Stomach smooth muscle (tissue), 2 donors: ENCODE measurements at regions not wholly inside any gene's neighbourhood (a gene's known extent, or its start where the extent isn't known, plus 50 kb on each side); places are given as distances from the start of the nearest gene placed in this dataset.

ENCODE experiments used
- H3K27ac ChIP-seq: one replicate; pipeline ENCODE4 v1.7.0; 2013; ENCODE audit warnings: mild to moderate bottlenecking, low read length, inconsistent platforms
- H3K27me3 ChIP-seq, 2 donors: one replicate each; pipeline ENCODE4 v1.7.0; 2013; ENCODE audit warnings: low read length in 2 of 2; ENCODE audit not compliant: insufficient read depth in 2 of 2, control insufficient read depth in 1 of 2
- H3K36me3 ChIP-seq, 2 donors: one replicate each; pipeline ENCODE4 v1.7.0; 2013; ENCODE audit warnings: low read length in 2 of 2; ENCODE audit not compliant: control insufficient read depth in 2 of 2, insufficient read depth in 2 of 2
- H3K4me1 ChIP-seq: one replicate; pipeline ENCODE4 v1.7.0; 2013; ENCODE audit warnings: low read length; ENCODE audit not compliant: control insufficient read depth, insufficient read depth
- H3K4me3 ChIP-seq, 2 donors: one replicate each; pipeline ENCODE4 v1.7.0; 2013; ENCODE audit warnings: low read length in 2 of 2
- H3K9ac ChIP-seq, 2 donors: one replicate each; pipeline ENCODE4 v1.7.0; 2013; ENCODE audit warnings: low read length in 2 of 2, mild to moderate bottlenecking in 1 of 2
- H3K9me3 ChIP-seq, 2 donors: one replicate each; pipeline ENCODE4 v1.7.0; 2013; ENCODE audit warnings: low read length in 2 of 2; ENCODE audit not compliant: control insufficient read depth in 2 of 2
- donor health status: healthy.
- donor health status: Pancreatic carcinoma.

DNA sequence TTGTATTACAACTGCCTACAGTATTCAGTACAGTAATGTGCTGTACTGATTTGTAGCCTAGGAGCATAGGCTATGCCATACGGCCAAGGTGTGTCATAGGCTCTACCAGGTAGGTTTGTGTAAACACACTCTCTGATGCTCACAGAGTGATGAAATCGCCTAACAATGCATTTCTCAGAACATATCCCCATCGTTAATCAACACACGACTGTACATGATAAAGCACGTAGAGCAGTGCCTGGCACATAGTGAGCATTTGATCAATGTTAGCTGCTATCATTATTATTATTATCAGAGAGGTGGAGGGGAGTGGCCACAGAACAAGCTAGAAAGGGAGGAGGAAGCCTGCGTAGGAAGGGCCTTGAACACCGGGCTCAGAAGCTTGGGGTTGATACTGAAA, 81.1 kb upstream of the LHX1 start:
- H3K27me3 ChIP-seq, result peaks cover 5 to 11% of the 10 kb centered on the region in 2 donors
- no peak overlapping the region for H3K4me3 ChIP-seq
- H3K36me3 ChIP-seq, result no peaks in the 10 kb centered on the region
- peaks cover 2 to 5% of the 10 kb centered on the region in 2 donors for H3K9me3 ChIP-seq
- no peaks in the 10 kb centered on the region for H3K4me1 ChIP-seq
- H3K27ac ChIP-seq, result no peak overlapping the region
- H3K9ac ChIP-seq, result no peak overlapping the region

DNA sequence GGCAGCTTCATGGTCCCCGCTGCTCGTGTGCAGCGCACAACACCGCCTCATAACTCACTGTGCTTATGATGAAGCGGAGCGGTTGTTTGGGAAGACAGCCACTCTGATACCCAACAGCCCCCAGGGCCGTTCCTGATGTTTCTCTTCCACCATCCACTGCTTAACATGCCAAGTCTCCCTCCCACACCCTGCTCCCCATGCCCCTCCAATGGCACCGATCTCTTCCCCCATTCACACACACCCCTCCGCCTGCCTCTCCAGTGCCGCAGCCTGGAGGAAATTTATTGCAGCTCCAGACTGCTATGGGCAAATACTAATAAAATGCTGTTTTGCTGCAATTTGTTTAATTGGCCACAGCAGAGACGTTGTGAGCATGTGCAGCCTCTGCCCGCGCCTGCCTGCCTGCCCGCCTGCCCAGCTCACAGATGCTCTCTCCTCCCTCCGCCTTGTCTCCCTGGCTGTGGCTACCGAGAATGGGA, 80.3 kb upstream of the LHX1 start:
- Histone ChIP-seq H3K36me3 (no peaks in the 10 kb centered on the region), H3K9ac (no peak overlapping the region), H3K4me3 (no peak overlapping the region), H3K4me1 (no peaks in the 10 kb centered on the region), H3K27me3 (peaks cover 5 to 8% of the 10 kb centered on the region in 2 donors), H3K9me3 (peaks cover 2 to 5% of the 10 kb centered on the region in 2 donors), H3K27ac (no peak overlapping the region)

DNA sequence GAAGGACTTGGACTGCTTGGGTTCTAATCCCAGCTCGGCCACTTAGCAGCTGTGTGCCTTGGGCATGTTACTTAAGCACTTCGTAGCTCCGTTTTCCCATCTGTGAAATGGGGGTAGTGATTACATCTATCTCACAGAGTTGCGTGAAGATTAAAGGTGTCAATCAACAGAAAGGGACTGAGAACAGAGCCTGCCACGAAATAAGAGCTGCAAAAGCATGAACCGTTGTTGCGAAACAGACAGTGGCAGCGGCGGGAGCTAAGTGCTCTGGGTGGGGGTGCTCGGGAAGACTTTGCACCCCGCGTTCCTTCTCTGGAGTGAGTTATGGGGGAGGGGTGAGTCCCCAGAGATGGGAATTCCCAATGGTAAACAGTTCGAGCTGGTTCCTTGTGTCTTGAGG, 79.6 kb upstream of the LHX1 start:
- Histone ChIP-seq H3K4me1 (no peaks in the 10 kb centered on the region), H3K36me3 (no peaks in the 10 kb centered on the region), H3K9ac (no peak overlapping the region), H3K27ac (no peak overlapping the region), H3K27me3 (peaks cover 5 to 8% of the 10 kb centered on the region in 2 donors), H3K4me3 (no peak overlapping the region), H3K9me3 (peaks cover 2 to 5% of the 10 kb centered on the region in 2 donors)

DNA sequence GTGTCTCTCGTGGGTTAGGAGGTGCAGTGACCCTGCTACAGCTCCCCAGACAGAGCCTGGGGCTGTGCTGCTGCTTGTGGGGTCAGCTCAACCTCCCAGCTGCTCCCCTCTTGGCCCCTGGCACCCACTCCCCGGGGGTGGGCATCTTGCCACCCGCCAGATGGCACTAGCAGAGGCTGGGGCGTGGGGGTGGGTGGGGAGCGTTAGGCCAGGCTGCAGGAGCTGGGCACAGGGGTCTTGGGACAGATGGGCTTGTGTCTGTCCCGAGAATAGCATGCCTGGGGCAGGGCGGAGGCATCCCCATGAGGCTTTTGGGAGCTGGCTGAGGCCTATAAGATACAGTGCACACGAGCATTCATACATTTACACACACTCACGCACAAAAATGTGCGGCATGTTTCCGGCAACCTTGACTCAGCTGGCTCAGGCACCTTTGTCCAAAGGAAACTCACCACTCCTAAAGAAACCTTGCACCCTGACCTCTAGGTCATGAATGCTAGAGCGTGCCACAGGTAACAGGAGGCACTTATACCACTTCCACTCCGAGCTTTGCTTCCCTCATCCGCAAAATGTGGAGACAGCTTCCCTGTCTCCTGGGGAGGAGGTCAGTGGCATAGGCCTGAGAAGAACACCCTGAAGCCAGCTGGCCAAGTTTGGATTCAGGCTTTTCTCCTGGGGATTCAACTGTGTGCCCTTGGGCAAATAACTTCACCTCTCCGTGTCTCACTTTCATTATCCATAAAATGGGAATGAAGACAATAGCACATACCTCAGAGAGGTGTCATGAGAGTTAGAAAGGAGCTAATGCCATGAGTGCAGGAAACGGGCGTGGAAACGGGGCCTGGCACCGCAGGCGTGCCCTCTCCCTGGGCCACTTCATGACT, 78.9 kb upstream of the LHX1 start:
- Histone ChIP-seq H3K9me3 (peaks cover 2 to 5% of the 10 kb centered on the region in 2 donors), H3K27ac (no peak overlapping the region), H3K27me3 (peaks cover 5 to 8% of the 10 kb centered on the region in 2 donors), H3K4me3 (no peak overlapping the region), H3K4me1 (no peaks in the 10 kb centered on the region), H3K36me3 (no peaks in the 10 kb centered on the region), H3K9ac (no peak overlapping the region)

DNA sequence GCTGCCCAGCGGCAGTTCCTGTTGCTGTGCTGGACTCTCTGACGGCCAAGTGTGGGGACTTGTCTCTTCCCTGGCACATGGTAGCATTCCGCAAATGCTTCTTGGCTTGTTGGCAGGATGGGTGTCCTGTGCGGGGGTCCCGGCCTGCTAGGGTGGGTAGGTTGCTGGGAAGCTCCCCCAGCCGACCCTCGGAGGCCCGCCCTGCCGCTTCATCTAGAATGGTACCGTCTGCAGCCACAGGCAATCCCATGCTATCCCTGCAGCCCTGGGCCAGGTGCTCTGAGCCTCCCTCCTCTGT, 78.3 kb upstream of the LHX1 start:
- peaks cover 2 to 5% of the 10 kb centered on the region in 2 donors for H3K9me3 ChIP-seq
- H3K36me3 ChIP-seq, result no peaks in the 10 kb centered on the region
- no peak overlapping the region for H3K9ac ChIP-seq
- no peak overlapping the region for H3K27ac ChIP-seq
- H3K4me1 ChIP-seq, result no peaks in the 10 kb centered on the region
- H3K4me3 ChIP-seq, result no peak overlapping the region
- H3K27me3 ChIP-seq, result peaks cover 5 to 8% of the 10 kb centered on the region in 2 donors

DNA sequence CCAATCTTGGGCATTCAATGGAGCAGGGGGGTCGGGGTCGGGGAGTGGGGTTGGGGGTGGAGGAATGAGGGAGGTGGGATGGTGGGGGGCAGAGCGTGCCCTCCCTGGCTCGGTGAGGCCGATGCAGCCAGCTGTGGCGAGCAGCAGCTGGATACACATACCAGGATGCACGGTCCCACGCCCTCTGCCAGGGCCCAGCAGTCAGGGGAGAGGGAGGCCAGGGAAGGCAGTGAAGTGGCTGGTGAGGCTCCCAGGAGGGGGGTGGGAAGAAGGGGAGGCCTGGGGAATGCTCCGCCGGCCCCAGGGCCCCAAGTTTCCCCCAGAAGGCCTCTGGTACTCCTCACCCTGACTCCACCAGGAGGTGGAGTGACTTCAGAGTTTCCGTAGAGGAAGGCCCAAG, 77.6 kb upstream of the LHX1 start:
- peaks cover 2 to 5% of the 10 kb centered on the region in 2 donors for H3K9me3 ChIP-seq
- no peaks in the 10 kb centered on the region for H3K36me3 ChIP-seq
- H3K4me3 ChIP-seq, result no peak overlapping the region
- H3K4me1 ChIP-seq, result no peaks in the 10 kb centered on the region
- no peak overlapping the region for H3K27ac ChIP-seq
- H3K9ac ChIP-seq, result no peak overlapping the region
- peaks cover 7 to 8% of the 10 kb centered on the region in 2 donors for H3K27me3 ChIP-seq

DNA sequence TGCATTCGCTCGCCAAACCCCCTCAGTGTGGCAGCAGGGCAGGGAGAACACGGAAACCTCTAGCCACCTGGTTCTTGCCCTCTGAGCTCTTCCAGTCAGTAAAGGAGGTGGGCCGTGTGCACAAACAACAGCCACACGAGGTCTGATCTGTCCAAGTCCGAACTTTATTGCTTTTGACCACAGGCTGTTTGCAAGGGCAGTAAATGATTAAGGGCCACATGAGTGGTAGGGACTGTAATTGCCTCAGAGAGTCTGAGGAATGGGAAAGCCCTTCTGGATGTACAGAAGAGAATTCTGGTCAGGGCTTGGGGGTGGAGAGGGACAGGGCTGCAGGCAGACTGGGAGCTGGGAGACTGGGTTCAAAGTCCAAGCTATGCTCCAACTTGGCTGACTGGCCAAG, 75.7 kb upstream of the LHX1 start:
- Histone ChIP-seq H3K27me3 (peaks cover 3 to 4% of the 10 kb centered on the region in 2 donors), H3K9ac (no peak overlapping the region), H3K9me3 (no peaks in the 10 kb centered on the region), H3K36me3 (no peaks in the 10 kb centered on the region), H3K4me3 (no peak overlapping the region), H3K27ac (no peak overlapping the region), H3K4me1 (no peaks in the 10 kb centered on the region)

DNA sequence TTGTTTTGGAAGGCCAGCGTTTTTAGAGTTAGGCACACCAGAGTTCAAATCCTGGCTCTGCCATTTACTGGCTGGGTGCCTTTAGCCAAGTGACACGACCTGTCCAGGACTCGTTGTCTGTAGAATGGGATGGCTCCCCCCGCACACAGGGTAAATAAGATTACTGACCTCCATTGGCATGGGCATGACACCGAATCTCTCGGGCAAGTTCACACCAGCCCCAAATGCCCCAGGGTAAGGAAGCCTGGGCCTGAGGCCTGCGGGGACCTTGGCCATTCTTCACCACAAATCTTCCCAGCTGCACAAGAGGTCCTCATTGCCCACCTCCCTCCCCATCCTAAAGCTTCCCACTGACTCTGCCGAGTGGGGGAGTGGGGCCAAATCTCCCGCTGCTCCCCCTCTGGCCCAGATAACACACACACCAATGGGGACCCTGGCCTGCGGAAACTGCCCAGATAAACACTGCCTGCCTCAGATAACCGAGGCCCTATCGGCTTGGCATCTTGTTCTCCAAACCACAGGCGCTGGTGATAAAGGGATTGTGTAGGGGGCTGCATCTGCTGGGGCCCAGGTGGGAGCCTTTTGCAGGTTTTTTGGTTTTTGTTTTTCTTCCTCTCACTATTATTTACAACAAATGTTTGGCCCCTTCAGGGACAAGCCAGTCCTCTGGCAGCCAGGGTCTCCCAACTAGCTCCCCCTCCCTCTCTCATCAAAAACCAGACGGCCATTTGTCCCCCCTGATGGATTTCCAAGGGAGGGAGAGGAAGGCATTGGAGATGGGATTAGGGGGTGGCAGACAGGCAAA, 75.0 kb upstream of the LHX1 start:
- no peak overlapping the region for H3K27ac ChIP-seq
- H3K9ac ChIP-seq, result no peak overlapping the region
- H3K4me3 ChIP-seq, result no peak overlapping the region
- peaks cover 3 to 4% of the 10 kb centered on the region in 2 donors for H3K27me3 ChIP-seq
- H3K4me1 ChIP-seq, result no peaks in the 10 kb centered on the region
- H3K9me3 ChIP-seq, result no peaks in the 10 kb centered on the region
- no peaks in the 10 kb centered on the region for H3K36me3 ChIP-seq

DNA sequence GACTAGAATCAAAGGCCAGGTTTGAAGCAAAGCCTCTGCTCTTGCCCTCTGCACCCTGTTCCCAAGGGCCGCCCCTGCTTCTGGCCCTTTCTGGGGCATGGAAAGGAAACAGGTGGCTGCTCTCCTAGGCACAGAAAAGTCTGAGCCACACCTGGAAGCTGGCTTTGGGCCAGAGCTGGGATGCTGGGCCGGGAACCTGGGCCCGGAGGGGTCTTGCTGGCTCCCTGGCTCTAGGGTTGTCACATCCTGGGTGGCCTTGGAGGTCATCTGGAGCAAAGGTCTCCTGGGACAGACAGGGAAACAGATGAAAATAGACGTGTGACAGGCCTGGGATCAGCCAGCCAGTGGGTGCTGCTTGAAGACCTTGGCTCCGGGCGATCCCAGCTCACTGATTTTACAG, 74.1 kb upstream of the LHX1 start:
- Histone ChIP-seq H3K9me3 (no peaks in the 10 kb centered on the region), H3K4me3 (no peak overlapping the region), H3K9ac (no peak overlapping the region), H3K27me3 (peaks cover 3 to 4% of the 10 kb centered on the region in 2 donors), H3K27ac (no peak overlapping the region), H3K36me3 (no peaks in the 10 kb centered on the region), H3K4me1 (no peaks in the 10 kb centered on the region)

DNA sequence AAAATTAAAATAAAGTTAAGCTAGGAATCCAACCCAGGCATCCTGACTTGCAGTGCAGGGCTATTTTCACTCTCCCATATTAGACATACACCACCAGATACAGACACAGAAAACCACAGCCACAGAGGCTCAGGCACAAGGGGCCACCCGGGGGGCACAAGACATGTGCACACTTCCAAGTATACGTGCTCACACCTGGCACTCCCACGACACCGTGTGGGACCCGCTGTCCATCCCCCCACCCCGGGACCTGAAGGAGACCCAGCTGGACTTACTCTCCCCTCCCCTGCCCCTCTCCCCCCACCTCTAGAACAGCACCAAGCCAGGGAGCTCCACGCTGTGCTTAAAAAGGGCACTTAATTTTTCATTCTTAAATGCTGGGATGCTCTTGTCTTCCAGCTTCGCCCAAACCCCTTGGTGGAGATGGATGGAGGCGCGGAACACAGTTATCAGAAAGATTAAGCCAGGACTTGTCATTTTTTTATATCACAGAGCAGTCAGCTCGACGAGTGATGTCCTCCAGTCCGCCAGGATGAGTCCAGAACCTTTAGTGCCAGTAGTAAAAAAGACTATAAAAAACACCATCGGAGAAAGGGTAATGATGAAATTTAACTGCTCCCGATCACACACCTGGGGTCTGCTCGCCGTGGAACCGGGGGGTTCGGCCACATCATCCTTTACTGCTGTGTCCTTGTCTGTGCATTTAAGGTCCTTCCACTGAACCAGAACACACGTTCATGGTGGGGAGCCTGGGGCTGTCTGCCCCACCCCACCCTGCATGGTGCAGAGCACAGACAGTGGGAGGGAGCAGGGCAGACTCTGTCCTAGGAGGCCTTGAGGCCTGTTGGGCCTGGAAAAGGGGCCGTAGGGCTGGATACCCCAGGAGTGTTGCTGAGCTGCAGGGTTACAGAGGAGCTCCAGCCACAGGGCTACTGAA, 73.3 kb upstream of the LHX1 start:
- Histone ChIP-seq H3K36me3 (no peaks in the 10 kb centered on the region), H3K27me3 (peaks cover 4 to 7% of the 10 kb centered on the region in 2 donors), H3K9me3 (no peaks in the 10 kb centered on the region), H3K4me1 (no peaks in the 10 kb centered on the region), H3K27ac (no peak overlapping the region), H3K9ac (no peak overlapping the region), H3K4me3 (no peak overlapping the region)
